ENCODE measurements at regions not wholly inside any gene's neighbourhood (a gene's known extent, or its start where the extent isn't known, plus 50 kb on each side); places are given as distances from the start of the nearest gene placed in this dataset.

DNA sequence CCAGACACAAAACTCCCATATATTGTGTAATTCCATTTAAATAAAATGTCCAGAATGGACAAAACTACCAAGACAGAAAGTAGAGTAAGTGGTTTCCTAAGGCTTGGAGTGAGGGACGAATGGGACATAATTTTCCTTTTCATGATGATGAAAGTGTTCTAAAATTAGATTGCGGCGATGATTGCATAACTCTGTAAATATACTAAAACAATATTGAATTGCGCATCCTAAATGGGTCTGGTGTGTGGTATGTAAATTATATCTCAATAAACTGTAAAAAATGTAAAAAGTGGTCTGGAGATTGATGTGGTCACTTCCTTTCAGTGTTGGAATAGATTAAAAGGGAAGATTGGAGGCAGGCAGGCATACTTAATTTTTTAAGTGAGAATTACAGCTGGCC, 105.9 kb upstream of the KCNAB1 start:
- Histone ChIP-seq H3K27ac (no peak overlapping the region), H3K27me3 (peaks cover 0 to 4% (median 0%) of the 10 kb centered on the region in 7 donors), H3K36me3 (no peaks in the 10 kb centered on the region), H3K9me3 (no peaks in the 10 kb centered on the region), H3K4me1 (no peaks in the 10 kb centered on the region), H3K4me3 (no peak overlapping the region)
- DNase-seq (no peak), ATAC-seq (no peak)
- 81 to 91% methylated on average over 4 of the region's 4 CpGs for WGBS, 2 donors
- TF ChIP-seq, protein P1, sequence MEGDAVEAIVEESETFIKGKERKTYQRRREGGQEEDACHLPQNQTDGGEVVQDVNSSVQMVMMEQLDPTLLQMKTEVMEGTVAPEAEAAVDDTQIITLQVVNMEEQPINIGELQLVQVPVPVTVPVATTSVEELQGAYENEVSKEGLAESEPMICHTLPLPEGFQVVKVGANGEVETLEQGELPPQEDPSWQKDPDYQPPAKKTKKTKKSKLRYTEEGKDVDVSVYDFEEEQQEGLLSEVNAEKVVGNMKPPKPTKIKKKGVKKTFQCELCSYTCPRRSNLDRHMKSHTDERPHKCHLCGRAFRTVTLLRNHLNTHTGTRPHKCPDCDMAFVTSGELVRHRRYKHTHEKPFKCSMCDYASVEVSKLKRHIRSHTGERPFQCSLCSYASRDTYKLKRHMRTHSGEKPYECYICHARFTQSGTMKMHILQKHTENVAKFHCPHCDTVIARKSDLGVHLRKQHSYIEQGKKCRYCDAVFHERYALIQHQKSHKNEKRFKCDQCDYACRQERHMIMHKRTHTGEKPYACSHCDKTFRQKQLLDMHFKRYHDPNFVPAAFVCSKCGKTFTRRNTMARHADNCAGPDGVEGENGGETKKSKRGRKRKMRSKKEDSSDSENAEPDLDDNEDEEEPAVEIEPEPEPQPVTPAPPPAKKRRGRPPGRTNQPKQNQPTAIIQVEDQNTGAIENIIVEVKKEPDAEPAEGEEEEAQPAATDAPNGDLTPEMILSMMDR (IDR thresholded peaks at IDR 0.05): no peak
- intact Hi-C loops (cut with DNase I): no loop called here

DNA sequence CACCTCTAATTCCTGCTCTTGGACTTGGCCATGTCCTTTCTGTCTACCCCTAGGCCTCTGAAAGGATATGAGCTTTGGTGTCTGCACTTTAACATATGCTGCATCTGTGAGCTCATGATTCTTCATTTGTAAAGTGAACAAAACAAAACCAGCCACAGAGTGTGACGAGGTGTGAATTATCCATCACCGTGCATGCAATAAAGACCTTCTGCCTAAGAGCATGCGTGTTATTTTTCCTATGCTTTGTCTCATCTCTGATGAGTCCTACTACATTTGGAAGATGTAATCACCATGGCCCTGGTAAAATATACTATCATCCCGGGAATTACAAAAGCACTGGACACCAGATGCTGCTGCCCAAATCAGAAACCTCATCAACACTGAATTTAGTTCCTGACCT, 103.5 kb upstream of the KCNAB1 start:
- WGBS, 2 donors: 89% methylated on average over 4 of the region's 4 CpGs

DNA sequence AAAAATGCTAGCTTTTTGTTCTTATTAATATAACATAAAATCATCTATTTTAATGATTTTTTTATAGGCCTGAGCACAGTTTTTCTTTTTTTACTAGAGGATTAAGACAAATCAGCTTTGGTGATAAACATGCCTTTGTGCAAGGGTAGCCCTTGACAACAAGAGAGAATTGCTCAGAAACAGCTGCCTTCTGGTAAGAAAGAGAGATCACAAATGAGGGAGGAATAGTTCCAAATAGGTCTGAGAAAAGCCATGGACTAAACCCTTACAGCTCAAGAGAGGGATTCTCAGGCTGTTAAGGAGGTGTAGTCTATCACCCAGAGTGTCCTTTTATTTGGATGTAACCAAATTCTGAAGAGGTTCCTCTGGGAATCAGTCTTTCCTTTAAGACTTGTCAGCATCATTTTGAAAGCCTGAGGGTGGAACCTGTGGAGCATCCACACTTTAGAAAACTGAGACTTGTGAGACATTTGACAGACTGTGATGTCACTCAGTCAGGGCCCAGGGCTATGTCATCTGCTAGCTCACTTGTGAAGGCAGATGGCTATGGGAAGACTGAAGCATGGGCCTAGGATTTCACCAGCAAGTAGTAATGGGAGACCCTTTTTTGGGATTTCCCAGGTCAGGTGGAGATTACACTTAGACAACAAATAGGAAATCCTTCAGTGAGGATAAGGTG, 102.9 kb upstream of the KCNAB1 start:
- H3K36me3 ChIP-seq: no peaks in the 10 kb centered on the region
- ATAC-seq (no peak), DNase-seq (no peak)
- intact Hi-C loops (cut with DNase I): no loop called here
- no peaks in the 10 kb centered on the region for H3K4me1 ChIP-seq
- H3K27ac ChIP-seq: no peak overlapping the region
- TF ChIP-seq, protein P1 (IDR thresholded peaks at IDR 0.05): no peak
- no peaks in the 10 kb centered on the region for H3K9me3 ChIP-seq
- no peaks in the 10 kb centered on the region for H3K27me3 ChIP-seq
- no peak overlapping the region for H3K4me3 ChIP-seq

More for the DNA sequence above, 103.5 kb upstream of the KCNAB1 start:
- intact Hi-C loops (cut with DNase I): no loop called here
- Histone ChIP-seq H3K9me3 (no peaks in the 10 kb centered on the region), H3K4me1 (no peaks in the 10 kb centered on the region), H3K27me3 (no peaks in the 10 kb centered on the region), H3K36me3 (no peaks in the 10 kb centered on the region), H3K4me3 (no peak overlapping the region), H3K27ac (no peak overlapping the region)
- DNase-seq (no peak), ATAC-seq (no peak)
- TF ChIP-seq, protein P1 (IDR thresholded peaks at IDR 0.05): no peak

DNA sequence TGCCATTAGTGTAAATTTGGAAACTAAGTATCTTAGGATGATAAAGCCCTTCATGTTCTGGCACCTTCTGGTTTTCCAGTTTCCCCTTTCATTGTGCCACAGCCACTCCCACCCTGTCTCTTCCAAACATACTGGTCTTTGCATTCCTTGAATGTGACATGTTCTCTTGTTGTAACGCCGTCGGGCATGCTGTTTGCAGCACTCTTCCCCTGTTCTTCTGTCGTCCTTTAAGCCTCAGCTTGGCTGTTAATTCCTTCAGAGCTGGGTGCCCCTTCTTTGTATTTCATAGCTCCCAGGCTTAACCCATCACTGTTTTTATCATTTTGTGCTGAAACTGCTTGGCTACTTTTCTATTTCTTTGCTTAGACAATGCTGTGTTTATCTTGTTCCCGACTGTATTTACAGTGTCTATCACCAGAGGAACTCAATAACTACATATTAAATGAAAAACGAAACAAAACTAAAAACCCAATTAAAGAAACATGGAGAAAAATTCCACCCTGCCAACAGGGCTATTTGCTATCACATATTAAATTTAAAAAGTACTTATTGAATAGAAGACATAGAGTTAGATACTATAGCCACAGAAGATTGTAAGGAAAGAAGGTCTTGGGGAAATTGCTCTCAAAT, 95.4 kb upstream of the KCNAB1 start:
- Histone ChIP-seq H3K27me3 (no peaks in the 10 kb centered on the region), H3K4me1 (peaks cover 0 to 3% (median 0%) of the 10 kb centered on the region in 9 donors), H3K9me3 (no peaks in the 10 kb centered on the region), H3K27ac (no peak overlapping the region), H3K4me3 (peak overlapping the region in 5 of 10 donors; percentile 5 to 31 (median 19)), H3K36me3 (no peaks in the 10 kb centered on the region)
- ATAC-seq (no peak), DNase-seq (no peak)
- WGBS, 2 donors: 15% methylated on average over 6 of the region's 6 CpGs
- TF ChIP-seq, protein P1 (IDR thresholded peaks at IDR 0.05): no peak
- intact Hi-C loops (cut with DNase I): no loop called here
